WTC11 (cell line): ENCODE measurements at regions not wholly inside any gene's neighbourhood (a gene's known extent, or its start where the extent isn't known, plus 50 kb on each side); places are given as distances from the start of the nearest gene placed in this dataset.

ENCODE experiments used
- ATAC-seq: fragments of 200-7000 bp; cut with Tn5 transposase; 2 replicates; pipeline ENCODE4 v1.10.0; 2021; ENCODE audit warnings: mild to moderate bottlenecking, moderate library complexity
- CTCF ChIA-PET: fragments of 300-600 bp; sonication (Branson Sonifier 250); formaldehyde crosslinking; loops from one replicate; lab custom pipeline; 2021; ENCODE audit warnings: antibody characterized with exemption; lab: Charles Lee
- POLR2A ChIA-PET: fragments of 350-600 bp; sonication (Branson Sonifier 250); formaldehyde crosslinking; loops from one replicate; lab custom pipeline; 2021; ENCODE audit warnings: antibody characterized with exemption; lab: Charles Lee
- DNase-seq: peaks from one replicate; pipeline ENCODE4 v3.0.0; 2021; ENCODE audit warnings: low spot score
- H3K27ac Mint-ChIP-seq: 2 replicates; pipeline ENCODE4 v1.8.0; 2021; ENCODE audit warnings: mixed read lengths
- H3K27me3 Mint-ChIP-seq: 2 replicates; pipeline ENCODE4 v1.8.0; 2021; ENCODE audit warnings: low read depth, mild to moderate bottlenecking, moderate library complexity, mixed read lengths
- H3K36me3 Mint-ChIP-seq: 2 replicates; pipeline ENCODE4 v1.8.0; 2021; ENCODE audit warnings: mixed read lengths
- H3K4me1 Mint-ChIP-seq: 2 replicates; pipeline ENCODE4 v1.8.0; 2022; ENCODE audit warnings: mixed read lengths
- H3K4me3 Mint-ChIP-seq: 2 replicates; pipeline ENCODE4 v1.8.0; 2021; ENCODE audit warnings: mild to moderate bottlenecking, moderate library complexity, mixed read lengths
- H3K9me3 Mint-ChIP-seq: 2 replicates; pipeline ENCODE4 v1.8.0; 2021; ENCODE audit warnings: mixed read lengths
- CREM ChIP-seq: sonication (generic); formaldehyde crosslinking; IDR thresholded peaks from 2 replicates; pipeline ENCODE4 v1.8.1; 2022; ENCODE audit warnings: mild to moderate bottlenecking, missing genetic modification reagents, moderate library complexity
- ERG ChIP-seq: fragments of 250-450 bp; sonication (Bioruptor Pico); IDR thresholded peaks from 2 replicates; pipeline ENCODE4 v1.8.0; 2021; ENCODE audit warnings: mild to moderate bottlenecking
- HMGXB4 ChIP-seq: sonication (generic); formaldehyde crosslinking; IDR thresholded peaks from 2 replicates; pipeline ENCODE4 v1.8.1; 2023; ENCODE audit warnings: mild to moderate bottlenecking, moderate library complexity, missing genetic modification reagents
- MAX ChIP-seq: sonication (generic); formaldehyde crosslinking; IDR thresholded peaks from 2 replicates; pipeline ENCODE4 v1.8.0; 2022; ENCODE audit warnings: mild to moderate bottlenecking, missing genetic modification reagents
- MXD4 ChIP-seq: fragments of 250-450 bp; sonication (Bioruptor Pico); IDR thresholded peaks from 2 replicates; pipeline ENCODE4 v1.8.0; 2021; ENCODE audit warnings: mild to moderate bottlenecking, moderate library complexity, borderline replicate concordance
- NFE2L1 ChIP-seq: sonication (generic); formaldehyde crosslinking; IDR thresholded peaks from 2 replicates; pipeline ENCODE4 v1.8.1; 2023; ENCODE audit warnings: missing genetic modification reagents
- OVOL2 ChIP-seq: fragments of 250-450 bp; sonication (Bioruptor Pico); IDR thresholded peaks from 2 replicates; pipeline ENCODE4 v1.9.0; 2021; ENCODE audit warnings: mild to moderate bottlenecking, borderline replicate concordance
- STAT6 ChIP-seq: sonication (generic); formaldehyde crosslinking; conservative IDR thresholded peaks from 2 replicates; pipeline ENCODE4 v1.8.1; 2023; ENCODE audit warnings: mild to moderate bottlenecking, low read depth, missing genetic modification reagents, moderate library complexity
- TP53 ChIP-seq: sonication (generic); formaldehyde crosslinking; IDR thresholded peaks from 2 replicates; pipeline ENCODE4 v1.8.1; 2023; ENCODE audit warnings: mild to moderate bottlenecking, missing genetic modification reagents
- ZBTB21 ChIP-seq: sonication (generic); formaldehyde crosslinking; IDR thresholded peaks from 2 replicates; pipeline ENCODE4 v1.8.1; 2023; ENCODE audit warnings: mild to moderate bottlenecking, missing genetic modification reagents, borderline replicate concordance
- ZMAT4 ChIP-seq: fragments of 250-450 bp; sonication (Bioruptor Pico); IDR thresholded peaks from 2 replicates; pipeline ENCODE4 v1.9.0; 2021; ENCODE audit warnings: mild to moderate bottlenecking
- ZNF232 ChIP-seq: sonication (generic); formaldehyde crosslinking; IDR thresholded peaks from 2 replicates; pipeline ENCODE4 v1.8.0; 2022; ENCODE audit warnings: mild to moderate bottlenecking, missing genetic modification reagents
- ZNF396 ChIP-seq: fragments of 250-450 bp; sonication (Bioruptor Pico); IDR thresholded peaks from 2 replicates; pipeline ENCODE4 v1.8.0; 2021; ENCODE audit warnings: mild to moderate bottlenecking, moderate library complexity, borderline replicate concordance
- TF ChIP-seq, protein P1 (sequence below): fragments of 250-450 bp; sonication (Bioruptor Pico); IDR thresholded peaks from 2 replicates; pipeline ENCODE4 v1.9.0; 2021; ENCODE audit warnings: moderate library complexity, mild to moderate bottlenecking, inconsistent platforms, borderline replicate concordance

GRCh38 chr18:39918847-39919246, 2036.2 kb upstream of the PIK3C3 start:
- H3K4me1 Mint-ChIP-seq = peaks cover 9% of the 10 kb centered on the region
- no peak overlapping the region for H3K4me3 Mint-ChIP-seq
- CTCF ChIA-PET = no interaction called here
- H3K36me3 Mint-ChIP-seq = no peaks in the 10 kb centered on the region
- no peaks in the 10 kb centered on the region for H3K27me3 Mint-ChIP-seq
- H3K27ac Mint-ChIP-seq = no peak overlapping the region
- ATAC-seq = no peak
- POLR2A ChIA-PET = no interaction called here
- no peaks in the 10 kb centered on the region for H3K9me3 Mint-ChIP-seq
- TF ChIP-seq TP53 (CRISPR knock-in tag) (no peak), NFE2L1 (CRISPR knock-in tag) (no peak)
- DNase-seq = no peak

DNA sequence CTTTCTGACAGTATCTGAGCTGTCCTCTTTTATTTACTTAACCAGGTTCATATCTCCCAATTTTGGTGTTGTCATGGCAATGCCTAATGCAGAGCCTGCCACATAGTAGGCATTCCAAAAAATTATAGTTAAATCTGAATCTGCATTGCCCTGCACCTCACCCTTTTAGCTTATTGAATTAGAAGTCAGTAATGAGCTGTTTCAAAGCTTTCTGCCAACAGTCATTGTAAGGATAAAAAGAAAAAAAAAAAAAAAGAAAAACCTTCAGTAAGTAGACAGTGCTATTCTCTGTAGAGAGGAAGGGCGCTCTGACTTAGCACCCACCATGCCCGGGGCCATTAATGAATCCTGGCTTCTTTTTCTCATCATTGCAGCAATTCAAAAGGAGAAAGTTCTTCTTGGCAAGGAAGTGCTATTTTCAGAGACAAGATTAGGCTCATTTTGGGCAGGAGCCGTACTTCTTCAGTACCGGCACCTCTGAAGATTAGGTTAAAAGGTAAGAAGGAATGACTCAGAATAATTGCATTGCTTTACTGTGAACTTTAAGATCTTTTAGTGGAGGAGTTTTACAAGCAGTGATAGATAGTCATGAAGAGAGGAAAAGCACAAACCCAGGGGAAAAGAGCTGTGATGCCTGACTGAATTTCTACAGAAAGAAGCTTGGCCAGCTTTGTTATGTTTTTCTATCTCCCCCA, 2041.2 kb upstream of the PIK3C3 start:
- POLR2A ChIA-PET = no interaction called here
- DNase-seq (no peak), ATAC-seq (no peak)
- Mint-ChIP-seq H3K4me3 (no peak overlapping the region), H3K27ac (no peak overlapping the region), H3K27me3 (no peaks in the 10 kb centered on the region)
- TF ChIP-seq ZBTB21 (CRISPR knock-in tag) = no peak
- TF ChIP-seq, all 79 proteins: peak for 0
- CTCF ChIA-PET = no interaction called here
- Mint-ChIP-seq H3K36me3 (peaks cover 6% of the 10 kb centered on the region), H3K9me3 (peaks cover 24% of the 10 kb centered on the region), H3K4me1 (peaks cover 13% of the 10 kb centered on the region)

DNA sequence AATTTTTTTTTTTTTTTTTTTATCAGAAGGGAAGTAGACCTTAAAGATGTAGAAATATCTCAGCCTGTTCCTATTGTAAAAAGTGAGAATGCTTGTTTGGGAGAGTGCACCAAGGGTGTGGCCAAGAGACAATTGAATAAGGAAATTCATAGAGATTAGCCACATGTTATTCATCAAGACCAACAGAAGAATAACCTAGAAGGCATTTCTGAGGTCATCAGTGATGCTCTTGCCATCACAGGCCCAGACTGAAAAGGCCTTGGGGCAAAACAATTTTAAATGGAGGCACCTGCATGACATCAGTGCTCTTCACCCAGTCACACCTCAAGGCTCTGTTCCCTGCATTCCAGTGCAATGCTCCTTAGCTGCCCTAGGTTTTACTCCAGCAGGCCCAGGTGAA, 2043.3 kb upstream of the PIK3C3 start:
- no peaks in the 10 kb centered on the region for H3K27me3 Mint-ChIP-seq
- H3K4me3 Mint-ChIP-seq = no peak overlapping the region
- POLR2A ChIA-PET = no interaction called here
- H3K9me3 Mint-ChIP-seq = peaks cover 24% of the 10 kb centered on the region
- H3K27ac Mint-ChIP-seq = no peak overlapping the region
- no peak for TF ChIP-seq HMGXB4
- TF ChIP-seq, protein P1, sequence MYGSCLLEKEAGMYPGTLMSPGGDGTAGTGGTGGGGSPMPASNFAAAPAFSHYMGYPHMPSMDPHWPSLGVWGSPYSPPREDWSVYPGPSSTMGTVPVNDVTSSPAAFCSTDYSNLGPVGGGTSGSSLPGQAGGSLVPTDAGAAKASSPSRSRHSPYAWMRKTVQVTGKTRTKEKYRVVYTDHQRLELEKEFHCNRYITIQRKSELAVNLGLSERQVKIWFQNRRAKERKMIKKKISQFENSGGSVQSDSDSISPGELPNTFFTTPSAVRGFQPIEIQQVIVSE = no peak
- TF ChIP-seq STAT6 = no peak
- TF ChIP-seq OVOL2 (CRISPR knock-in tag) = no peak
- no peak for TF ChIP-seq ZNF232
- TF ChIP-seq CREM (CRISPR knock-in tag) = no peak
- TF ChIP-seq ERG (CRISPR knock-in tag) = no peak
- TF ChIP-seq ZMAT4 = no peak
- TF ChIP-seq MXD4 (CRISPR knock-in tag) = no peak
- no peak for TF ChIP-seq ZNF396 (CRISPR knock-in tag)
- TF ChIP-seq MAX (CRISPR knock-in tag) = no peak
- TF ChIP-seq, all 79 proteins: peak for 0
- no peak for ATAC-seq
- peaks cover 13% of the 10 kb centered on the region for H3K4me1 Mint-ChIP-seq
- H3K36me3 Mint-ChIP-seq = peaks cover 6% of the 10 kb centered on the region
- no peak for DNase-seq
- CTCF ChIA-PET = no interaction called here
